SK-N-SH (cell line): ENCODE measurements at regions not wholly inside any gene's neighbourhood (a gene's known extent, or its start where the extent isn't known, plus 50 kb on each side); places are given as distances from the start of the nearest gene placed in this dataset.

Experiments
- CTCF ChIA-PET: fragments of 300-600, 350-600 bp; formaldehyde crosslinking; extraction: SDS; loops from one replicate; lab custom pipeline; 2021; lab: Yijun Ruan, JAX
- POLR2A ChIA-PET: fragments of 350-600 bp; sonication (Branson Sonifier 250); formaldehyde crosslinking; extraction: SDS; loops from one replicate; lab custom pipeline; 2020; ENCODE audit warnings: antibody characterized with exemption, inconsistent platforms; lab: Yijun Ruan, JAX
- DNase-seq: peaks from one replicate; pipeline ENCODE4 v3.0.0; 2012
- H2AFZ ChIP-seq: fragments of 200-600 bp; sonication (generic); 2 replicates; pipeline ENCODE4 v1.8.1; 2016; ENCODE audit warnings: antibody characterized with exemption, mild to moderate bottlenecking, low read depth
- H3F3A ChIP-seq: fragments of 200-600 bp; sonication (generic); replicated peaks from 2 replicates; pipeline ENCODE3; 2016; ENCODE audit warnings: antibody characterized with exemption, mild to moderate bottlenecking; ENCODE audit not compliant: insufficient read depth
- H3K27ac ChIP-seq, 2 experiments: fragments of 200-500 bp in 1 of 2; fragments of 200-600 bp in 1 of 2; sonication (Bioruptor generic) in 1 of 2; sonication (generic), shearing (Covaris generic) in 1 of 2; 2 replicates each; pipeline versions ENCODE4 v1.5.1 to v1.6.1; 2014 to 2016; ENCODE audit warnings: low read depth in 2 of 2, inconsistent platforms in 1 of 2, low read length in 1 of 2, mild to moderate bottlenecking in 1 of 2, mixed read lengths in 1 of 2
- H3K27me3 ChIP-seq: fragments of 200-600 bp; sonication (generic), shearing (Covaris generic); 2 replicates; pipeline ENCODE4 v1.6.1; 2016; ENCODE audit warnings: mixed run types; ENCODE audit not compliant: insufficient read depth
- H3K36me3 ChIP-seq, 2 experiments: fragments of 200-500 bp in 1 of 2; fragments of 200-600 bp in 1 of 2; sonication (Bioruptor generic) in 1 of 2; sonication (generic) in 1 of 2; replicated peaks in 1 of 2; 2 replicates each; pipeline versions ENCODE3 to v1.5.1; 2014 to 2016; ENCODE audit warnings: low read length in 1 of 2, mild to moderate bottlenecking in 1 of 2; ENCODE audit not compliant: insufficient read depth in 2 of 2, control insufficient read depth in 1 of 2
- H3K4me1 ChIP-seq, 2 experiments: fragments of 200-500 bp in 1 of 2; fragments of 200-600 bp in 1 of 2; sonication (Bioruptor generic) in 1 of 2; sonication (generic), shearing (Covaris generic) in 1 of 2; 2 replicates each; pipeline versions ENCODE4 v1.5.1 to v1.6.1; 2014 to 2016; ENCODE audit warnings: low read depth in 1 of 2, low read length in 1 of 2, mixed run types in 1 of 2; ENCODE audit not compliant: insufficient read depth in 2 of 2, control insufficient read depth in 1 of 2
- H3K4me2 ChIP-seq: fragments of 200-600 bp; sonication (generic), shearing (Covaris generic); 2 replicates; pipeline ENCODE4 v1.6.1; 2017; ENCODE audit warnings: mixed run types
- H3K4me3 ChIP-seq, 2 experiments: fragments of 200-500 bp in 1 of 2; fragments of 200-600 bp in 1 of 2; sonication (Bioruptor generic) in 1 of 2; sonication (generic), shearing (Covaris generic) in 1 of 2; 2 replicates each; pipeline versions ENCODE4 v1.5.1 to v1.8.1; 2014 to 2016; ENCODE audit warnings: low read depth in 2 of 2, inconsistent platforms in 1 of 2, low read length in 1 of 2, mild to moderate bottlenecking in 1 of 2, mixed read lengths in 1 of 2, moderate library complexity in 1 of 2
- H3K79me2 ChIP-seq: fragments of 200-600 bp; sonication (generic); 2 replicates; pipeline ENCODE4 v1.8.1; 2017; ENCODE audit warnings: mild to moderate bottlenecking; ENCODE audit not compliant: insufficient read depth
- H3K9ac ChIP-seq: fragments of 200-600 bp; sonication (generic); 2 replicates; pipeline ENCODE4 v1.6.1; 2017; ENCODE audit warnings: mixed run types
- H3K9me2 ChIP-seq: fragments of 200-600 bp; sonication (generic); 2 replicates; pipeline ENCODE4 v1.6.1; 2017; ENCODE audit warnings: mixed run types
- H3K9me3 ChIP-seq: fragments of 200-600 bp; sonication (generic); 2 replicates; pipeline ENCODE4 v1.6.1; 2017; ENCODE audit warnings: mixed run types, mild to moderate bottlenecking, moderate library complexity
- H4K20me1 ChIP-seq: fragments of 200-600 bp; sonication (generic); 2 replicates; pipeline ENCODE4 v1.6.1; 2017; ENCODE audit warnings: mild to moderate bottlenecking, mixed run types; ENCODE audit not compliant: insufficient read depth
- EP300 ChIP-seq, 2 experiments: IDR thresholded peaks; 2 replicates each; pipeline versions ENCODE4 v1.4.0 to v1.6.1; 2012; ENCODE audit warnings: borderline replicate concordance in 1 of 2, low read depth in 1 of 2, low read length in 1 of 2
- EZH2phosphoT487 ChIP-seq: fragments of 200-600 bp; sonication (generic); IDR thresholded peaks from 2 replicates; pipeline ENCODE4 v1.6.1; 2017; ENCODE audit warnings: low read depth, mixed run types, mild to moderate bottlenecking, antibody characterized with exemption, moderate library complexity, borderline replicate concordance
- GATA2 ChIP-seq: sonication (generic); formaldehyde crosslinking; IDR thresholded peaks from 2 replicates; pipeline ENCODE4 v1.5.0; 2020; ENCODE audit warnings: mild to moderate bottlenecking, missing genetic modification reagents
- MEF2A ChIP-seq: IDR thresholded peaks from 2 replicates; pipeline ENCODE4 v1.4.0; 2012; ENCODE audit warnings: low read depth, borderline replicate concordance
- MXI1 ChIP-seq: IDR thresholded peaks from 2 replicates; pipeline ENCODE4 v1.6.1; 2012; ENCODE audit warnings: mild to moderate bottlenecking, low read depth, low read length, improper control_type of control experiment
- PBX3 ChIP-seq: IDR thresholded peaks from 2 replicates; pipeline ENCODE4; 2012
- RFX5 ChIP-seq: IDR thresholded peaks from 2 replicates; pipeline ENCODE4 v1.6.1; 2012; ENCODE audit warnings: mild to moderate bottlenecking, improper control_type of control experiment, low read length
- SIN3A ChIP-seq: IDR thresholded peaks from 2 replicates; pipeline ENCODE4 v1.6.1; 2012; ENCODE audit warnings: low read depth, mild to moderate bottlenecking, low read length, moderate library complexity, borderline replicate concordance
- SMC3 ChIP-seq: IDR thresholded peaks from 2 replicates; pipeline ENCODE4 v1.6.1; 2012; ENCODE audit warnings: low read depth, low read length, improper control_type of control experiment
- TAF1 ChIP-seq: IDR thresholded peaks from 2 replicates; pipeline ENCODE4 v1.6.1; 2012; ENCODE audit warnings: low read depth, mild to moderate bottlenecking, low read length, moderate library complexity, borderline replicate concordance
- USF2 ChIP-seq: fragments of 150-350 bp; IDR thresholded peaks from 2 replicates; pipeline ENCODE4 v1.6.1; 2017; ENCODE audit warnings: antibody characterized with exemption, low read length, low read depth, borderline replicate concordance
- YY1 ChIP-seq: IDR thresholded peaks from 2 replicates; pipeline ENCODE4 v1.4.0; 2012; ENCODE audit warnings: low read depth, mild to moderate bottlenecking
- WGBS: methylation state at CpG from one replicate; pipeline ENCODE4 v1.1.6; 2017; ENCODE audit warnings: low lambda C conversion rate; 5-methylcytosine and 5-hydroxymethylcytosine counted together
- TF ChIP-seq, protein P1 (sequence below): fragments of 150-350 bp; IDR thresholded peaks from 2 replicates; pipeline ENCODE4 v1.6.1; 2016; ENCODE audit warnings: mild to moderate bottlenecking, low read depth, low read length
- TF ChIP-seq, protein P2 (sequence below): IDR thresholded peaks from 2 replicates; pipeline ENCODE4 v1.4.0; 2012; ENCODE audit warnings: low read depth, borderline replicate concordance
- TF ChIP-seq, protein P3 (sequence below): IDR thresholded peaks from 2 replicates; pipeline ENCODE4 v1.4.0; 2012; ENCODE audit warnings: low read depth, borderline replicate concordance

GRCh38 chr3:29090912-29091597 lies 189.8 kb upstream of the RBMS3 start:
- no peak for DNase-seq
- Histone ChIP-seq H3K4me2 (no peak overlapping the region), H3F3A (no peaks in the 10 kb centered on the region), H3K79me2 (no peaks in the 10 kb centered on the region), H3K9me2 (no peaks in the 10 kb centered on the region), H3K4me1 (no peaks in the 10 kb centered on the region), H2AFZ (no peak overlapping the region), H3K4me3 (no peak overlapping the region), H3K36me3 (no peaks in the 10 kb centered on the region), H3K27ac (no peak overlapping the region), H3K9ac (no peak overlapping the region), H3K9me3 (no peaks in the 10 kb centered on the region), H4K20me1 (no peaks in the 10 kb centered on the region), H3K27me3 (no peaks in the 10 kb centered on the region)
- ChIA-PET POLR2A (no interaction called here), CTCF (no interaction called here)
- 78% methylated on average over 4 of the region's 4 CpGs for WGBS
- no peak for TF ChIP-seq EP300 (IDR thresholded peaks at IDR 0.05; ENCODE audit: borderline replicate concordance in 1 of 2, low read depth in 1 of 2, low read length in 1 of 2)
- no peak for TF ChIP-seq USF2
- no peak for TF ChIP-seq MEF2A
- TF ChIP-seq GATA2, result no peak
- no peak for TF ChIP-seq MXI1
- no peak for TF ChIP-seq RFX5
- TF ChIP-seq SIN3A, result no peak
- TF ChIP-seq, protein P1, sequence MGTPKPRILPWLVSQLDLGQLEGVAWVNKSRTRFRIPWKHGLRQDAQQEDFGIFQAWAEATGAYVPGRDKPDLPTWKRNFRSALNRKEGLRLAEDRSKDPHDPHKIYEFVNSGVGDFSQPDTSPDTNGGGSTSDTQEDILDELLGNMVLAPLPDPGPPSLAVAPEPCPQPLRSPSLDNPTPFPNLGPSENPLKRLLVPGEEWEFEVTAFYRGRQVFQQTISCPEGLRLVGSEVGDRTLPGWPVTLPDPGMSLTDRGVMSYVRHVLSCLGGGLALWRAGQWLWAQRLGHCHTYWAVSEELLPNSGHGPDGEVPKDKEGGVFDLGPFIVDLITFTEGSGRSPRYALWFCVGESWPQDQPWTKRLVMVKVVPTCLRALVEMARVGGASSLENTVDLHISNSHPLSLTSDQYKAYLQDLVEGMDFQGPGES, result no peak
- no peak for TF ChIP-seq TAF1
- no peak for TF ChIP-seq PBX3
- TF ChIP-seq, protein P2, sequence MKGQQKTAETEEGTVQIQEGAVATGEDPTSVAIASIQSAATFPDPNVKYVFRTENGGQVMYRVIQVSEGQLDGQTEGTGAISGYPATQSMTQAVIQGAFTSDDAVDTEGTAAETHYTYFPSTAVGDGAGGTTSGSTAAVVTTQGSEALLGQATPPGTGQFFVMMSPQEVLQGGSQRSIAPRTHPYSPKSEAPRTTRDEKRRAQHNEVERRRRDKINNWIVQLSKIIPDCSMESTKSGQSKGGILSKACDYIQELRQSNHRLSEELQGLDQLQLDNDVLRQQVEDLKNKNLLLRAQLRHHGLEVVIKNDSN, result no peak
- TF ChIP-seq YY1, result no peak

GRCh38 chr3:29091599-29092189 lies 189.2 kb upstream of the RBMS3 start:
- no peaks in the 10 kb centered on the region for H3K9me2 ChIP-seq
- no peak overlapping the region for H3K4me3 ChIP-seq
- CTCF ChIA-PET, result no interaction called here
- H3K4me1 ChIP-seq, result no peaks in the 10 kb centered on the region
- no peaks in the 10 kb centered on the region for H3K9me3 ChIP-seq
- H2AFZ ChIP-seq, result no peak overlapping the region
- H4K20me1 ChIP-seq, result no peaks in the 10 kb centered on the region
- H3K9ac ChIP-seq, result no peak overlapping the region
- H3K36me3 ChIP-seq, result no peaks in the 10 kb centered on the region
- no peaks in the 10 kb centered on the region for H3F3A ChIP-seq
- WGBS, result 54% methylated on average over 2 of the region's 2 CpGs
- H3K79me2 ChIP-seq, result no peaks in the 10 kb centered on the region
- POLR2A ChIA-PET, result no interaction called here
- no peaks in the 10 kb centered on the region for H3K27me3 ChIP-seq
- H3K27ac ChIP-seq, result no peak overlapping the region
- no peak overlapping the region for H3K4me2 ChIP-seq
- no peak for DNase-seq
- TF ChIP-seq, protein P1, result no peak
- TF ChIP-seq GATA2 (no peak), MXI1 (no peak), EZH2phosphoT487 (no peak), SMC3 (no peak)
- TF ChIP-seq, protein P3, sequence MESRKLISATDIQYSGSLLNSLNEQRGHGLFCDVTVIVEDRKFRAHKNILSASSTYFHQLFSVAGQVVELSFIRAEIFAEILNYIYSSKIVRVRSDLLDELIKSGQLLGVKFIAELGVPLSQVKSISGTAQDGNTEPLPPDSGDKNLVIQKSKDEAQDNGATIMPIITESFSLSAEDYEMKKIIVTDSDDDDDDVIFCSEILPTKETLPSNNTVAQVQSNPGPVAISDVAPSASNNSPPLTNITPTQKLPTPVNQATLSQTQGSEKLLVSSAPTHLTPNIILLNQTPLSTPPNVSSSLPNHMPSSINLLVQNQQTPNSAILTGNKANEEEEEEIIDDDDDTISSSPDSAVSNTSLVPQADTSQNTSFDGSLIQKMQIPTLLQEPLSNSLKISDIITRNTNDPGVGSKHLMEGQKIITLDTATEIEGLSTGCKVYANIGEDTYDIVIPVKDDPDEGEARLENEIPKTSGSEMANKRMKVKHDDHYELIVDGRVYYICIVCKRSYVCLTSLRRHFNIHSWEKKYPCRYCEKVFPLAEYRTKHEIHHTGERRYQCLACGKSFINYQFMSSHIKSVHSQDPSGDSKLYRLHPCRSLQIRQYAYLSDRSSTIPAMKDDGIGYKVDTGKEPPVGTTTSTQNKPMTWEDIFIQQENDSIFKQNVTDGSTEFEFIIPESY, result no peak
